Naive thymus-derived CD4-positive, alpha-beta T cell (primary cell): ENCODE measurements at regions not wholly inside any gene's neighbourhood (a gene's known extent, or its start where the extent isn't known, plus 50 kb on each side); places are given as distances from the start of the nearest gene placed in this dataset.
A peak's percentile ranks its signal among the peaks of the same experiment; 100 is the strongest.

Source experiments
- ATAC-seq: fragments of 150-1000 bp; cut with Tn5 transposase; 2 replicates; pipeline ENCODE4 v1.10.0; 2021; ENCODE audit warnings: mild to moderate bottlenecking, moderate library complexity
- CTCF ChIA-PET: fragments of 350-600 bp; sonication (Branson Sonifier 250); formaldehyde crosslinking; loops from one replicate; lab custom pipeline; 2021; ENCODE audit warnings: antibody characterized with exemption; lab: Charles Lee
- POLR2A ChIA-PET: fragments of 350-600 bp; sonication (Branson Sonifier 250); formaldehyde crosslinking; loops from one replicate; lab custom pipeline; 2021; ENCODE audit warnings: antibody characterized with exemption, inconsistent platforms; lab: Charles Lee
- DNase-seq, 9 donors: peaks; one replicate each; pipeline versions ENCODE4 v3.0.0 to v3.0.0-alpha.2; 2020 to 2022; ENCODE audit warnings: mixed read lengths in 1 of 9
- H3K27ac ChIP-seq: one replicate; pipeline ENCODE4 v1.7.0; 2013; ENCODE audit warnings: mild to moderate bottlenecking, low read depth, low read length, moderate library complexity
- H3K27me3 ChIP-seq, 2 donors: one replicate each; pipeline ENCODE4 v1.7.0; 2013; ENCODE audit warnings: low read length in 2 of 2, mild to moderate bottlenecking in 2 of 2, moderate library complexity in 2 of 2; ENCODE audit not compliant: control insufficient read depth in 2 of 2, insufficient read depth in 2 of 2
- H3K36me3 ChIP-seq, 3 experiments: 1 replicate in 2 of 3; 2 replicates in 1 of 3; pipeline ENCODE4 v1.7.0; 2013; ENCODE audit warnings: low read length in 3 of 3, mild to moderate bottlenecking in 3 of 3, moderate library complexity in 1 of 3; ENCODE audit not compliant: insufficient read depth in 3 of 3, control insufficient read depth in 2 of 3
- H3K4me1 ChIP-seq, 2 donors: one replicate each; pipeline ENCODE4 v1.7.0; 2013; ENCODE audit warnings: low read length in 2 of 2, mild to moderate bottlenecking in 2 of 2, moderate library complexity in 1 of 2; ENCODE audit not compliant: control insufficient read depth in 2 of 2, insufficient read depth in 2 of 2
- H3K4me3 ChIP-seq: 2 replicates; pipeline ENCODE4 v1.7.0; 2013; ENCODE audit warnings: mild to moderate bottlenecking, low read length
- H3K9me3 ChIP-seq, 3 experiments: 1 replicate in 2 of 3; 2 replicates in 1 of 3; pipeline ENCODE4 v1.7.0; 2013; ENCODE audit warnings: low read length in 3 of 3; ENCODE audit not compliant: control insufficient read depth in 2 of 3
- H3K27ac Mint-ChIP-seq, 9 donors: one replicate each; pipeline ENCODE4 v1.8.0; 2020 to 2022; ENCODE audit warnings: mixed read lengths in 9 of 9, mild to moderate bottlenecking in 8 of 9, moderate library complexity in 5 of 9, inconsistent platforms in 2 of 9
- H3K27me3 Mint-ChIP-seq, 5 donors: one replicate each; pipeline ENCODE4 v1.8.0; 2021 to 2022; ENCODE audit warnings: mixed read lengths in 5 of 5, mild to moderate bottlenecking in 1 of 5
- H3K36me3 Mint-ChIP-seq, 5 donors: one replicate each; pipeline ENCODE4 v1.8.0; 2020 to 2022; ENCODE audit warnings: mixed read lengths in 5 of 5, mild to moderate bottlenecking in 3 of 5, inconsistent platforms in 1 of 5
- H3K4me1 Mint-ChIP-seq, 7 donors: one replicate each; pipeline ENCODE4 v1.8.0; 2020 to 2022; ENCODE audit warnings: mixed read lengths in 7 of 7, mild to moderate bottlenecking in 3 of 7, inconsistent platforms in 1 of 7
- H3K4me3 Mint-ChIP-seq, 10 donors: one replicate each; pipeline ENCODE4 v1.8.0; 2020 to 2022; ENCODE audit warnings: mild to moderate bottlenecking in 10 of 10, mixed read lengths in 10 of 10, moderate library complexity in 6 of 10, inconsistent platforms in 2 of 10
- H3K9me3 Mint-ChIP-seq, 11 donors: one replicate each; pipeline ENCODE4 v1.8.0; 2020 to 2022; ENCODE audit warnings: mixed read lengths in 11 of 11, mild to moderate bottlenecking in 4 of 11, inconsistent platforms in 1 of 11, moderate library complexity in 1 of 11
- intact Hi-C, 2 donors: fragments of 100-400 bp; cut with micrococcal nuclease; formaldehyde crosslinking; loops; one replicate each; pipeline ENCODE4 v1.15.1; 2023

DNA sequence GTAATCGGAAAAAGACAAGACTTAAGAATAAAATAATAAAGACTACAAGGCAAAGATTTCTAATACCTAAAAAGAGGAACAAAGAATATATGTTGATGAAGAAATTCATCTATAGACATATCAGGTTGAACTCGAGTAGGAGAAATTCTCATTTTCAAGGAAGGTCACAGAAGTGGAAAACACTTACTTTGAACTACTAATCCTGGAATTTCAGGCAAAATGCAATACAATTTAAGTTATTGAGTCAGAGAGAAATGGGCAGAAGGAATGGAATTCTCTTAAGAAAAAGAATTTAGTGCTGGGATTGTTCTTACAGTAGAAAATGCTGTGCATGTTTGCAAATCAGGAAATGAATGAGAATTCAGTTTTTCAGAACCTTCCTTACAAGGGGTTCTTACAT, 135.9 kb upstream of the TGFBR2 start:
- ATAC-seq: no peak
- peaks cover 0 to 4% (median 0%) of the 10 kb centered on the region in 11 donors for H3K9me3 Mint-ChIP-seq
- no peak overlapping the region for H3K4me3 ChIP-seq

DNA sequence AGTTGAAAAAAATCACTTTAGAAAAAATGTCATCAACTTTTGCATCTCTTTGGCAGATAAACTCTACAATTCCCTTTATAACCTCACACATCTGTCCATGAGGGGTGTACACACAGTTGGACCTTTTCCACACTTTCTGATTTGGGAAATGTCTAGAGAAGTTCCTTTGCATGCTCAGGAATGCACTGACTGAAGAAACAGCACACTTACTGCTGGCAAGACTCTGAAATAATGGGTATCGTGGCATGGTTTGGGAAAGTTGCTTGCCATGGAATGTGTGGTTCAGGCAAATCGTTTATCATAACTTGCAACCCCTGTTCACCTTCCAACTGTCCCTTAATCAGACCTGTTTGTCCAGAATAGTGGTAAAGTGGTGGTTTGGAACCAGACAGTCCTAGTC, 135.3 kb upstream of the TGFBR2 start:
- Histone ChIP-seq H3K36me3 (no peaks in the 10 kb centered on the region), H3K9me3 (no peaks in the 10 kb centered on the region), H3K27ac (no peak overlapping the region), H3K27me3 (no peaks in the 10 kb centered on the region), H3K4me3 (no peak overlapping the region), H3K4me1 (peaks cover 0 to 22% of the 10 kb centered on the region in 2 donors)
- Mint-ChIP-seq H3K4me1 (peaks cover 19 to 51% (median 37%) of the 10 kb centered on the region in 7 donors), H3K36me3 (peaks cover 0 to 5% (median 0%) of the 10 kb centered on the region in 5 donors), H3K27me3 (no peaks in the 10 kb centered on the region), H3K9me3 (peaks cover 0 to 2% (median 0%) of the 10 kb centered on the region in 11 donors), H3K27ac (no peak overlapping the region), H3K4me3 (no peak overlapping the region)
- CTCF ChIA-PET: no interaction called here
- POLR2A ChIA-PET: no interaction called here
- DNase-seq: no peak
- intact Hi-C loops: loop anchor here in 1 of 2 donors (10.0 kb wide), 1 partner anchor 224 kb away; no protein-coding TSS in a partner anchor
- no peak for ATAC-seq

More for the DNA sequence above, 135.9 kb upstream of the TGFBR2 start:
- CTCF ChIA-PET: no interaction called here
- no peak for DNase-seq
- Mint-ChIP-seq H3K4me1 (peaks cover 16 to 46% (median 32%) of the 10 kb centered on the region in 7 donors), H3K36me3 (peaks cover 0 to 5% (median 0%) of the 10 kb centered on the region in 5 donors), H3K27ac (no peak overlapping the region), H3K27me3 (no peaks in the 10 kb centered on the region), H3K4me3 (peak overlapping the region in 2 of 10 donors; percentile 14 to 50)
- Histone ChIP-seq H3K27me3 (no peaks in the 10 kb centered on the region), H3K4me1 (peaks cover 0 to 20% of the 10 kb centered on the region in 2 donors), H3K27ac (no peak overlapping the region), H3K36me3 (no peaks in the 10 kb centered on the region), H3K9me3 (no peaks in the 10 kb centered on the region)
- POLR2A ChIA-PET: interaction anchor here (1.0 kb wide), 1 partner anchor 222 kb away, joined by 3 read pairs; no protein-coding TSS in a partner anchor
- intact Hi-C loops: loop anchor here in 1 of 2 donors (10.0 kb wide), 1 partner anchor 224 kb away; no protein-coding TSS in a partner anchor

DNA sequence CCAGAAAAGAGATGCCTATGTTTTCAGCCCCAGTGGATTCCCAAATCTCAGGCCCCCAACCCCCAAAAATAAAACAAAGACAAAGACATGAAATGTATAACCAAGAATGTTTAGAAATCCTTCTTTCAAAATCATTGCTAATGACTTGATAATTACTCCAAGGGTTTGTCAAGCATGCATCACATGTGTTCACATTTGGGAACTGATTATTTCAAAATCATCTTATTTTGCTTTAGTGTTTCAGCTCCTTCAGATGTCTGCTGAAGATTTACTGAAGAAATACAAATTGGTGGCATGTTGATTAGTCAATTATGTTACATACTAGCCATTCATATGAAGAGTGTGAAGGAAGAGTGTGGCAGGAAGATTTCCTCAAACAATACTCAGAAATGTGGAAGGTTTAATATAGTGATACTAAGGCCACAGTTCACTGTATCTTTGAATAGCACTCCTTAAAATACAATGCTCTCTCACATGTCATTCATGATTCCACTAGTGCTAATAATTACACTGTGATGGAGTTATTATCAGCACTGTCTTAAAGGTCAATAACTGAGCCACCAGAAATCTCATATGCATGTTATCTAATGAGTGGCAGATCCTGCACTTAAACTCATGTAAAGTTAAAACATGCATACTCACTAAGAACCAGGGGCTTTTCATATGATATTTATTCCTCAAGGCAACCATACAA, 134.5 kb upstream of the TGFBR2 start:
- ATAC-seq (no peak), DNase-seq (no peak)
- Mint-ChIP-seq H3K27ac (no peak overlapping the region), H3K4me1 (peaks cover 24 to 55% (median 39%) of the 10 kb centered on the region in 7 donors), H3K36me3 (peaks cover 0 to 5% (median 0%) of the 10 kb centered on the region in 5 donors), H3K9me3 (peaks cover 0 to 2% (median 0%) of the 10 kb centered on the region in 11 donors), H3K27me3 (no peaks in the 10 kb centered on the region), H3K4me3 (no peak overlapping the region)
- ChIA-PET POLR2A (no interaction called here), CTCF (no interaction called here)
- no peak overlapping the region for H3K4me3 ChIP-seq
- H3K27ac ChIP-seq: no peak overlapping the region
- intact Hi-C loops: loop anchor here in 1 of 2 donors (10.0 kb wide), 1 partner anchor 223 kb away; no protein-coding TSS in a partner anchor
- peaks cover 0 to 22% of the 10 kb centered on the region in 2 donors for H3K4me1 ChIP-seq
- no peaks in the 10 kb centered on the region for H3K27me3 ChIP-seq
- no peaks in the 10 kb centered on the region for H3K9me3 ChIP-seq
- H3K36me3 ChIP-seq: no peaks in the 10 kb centered on the region

DNA sequence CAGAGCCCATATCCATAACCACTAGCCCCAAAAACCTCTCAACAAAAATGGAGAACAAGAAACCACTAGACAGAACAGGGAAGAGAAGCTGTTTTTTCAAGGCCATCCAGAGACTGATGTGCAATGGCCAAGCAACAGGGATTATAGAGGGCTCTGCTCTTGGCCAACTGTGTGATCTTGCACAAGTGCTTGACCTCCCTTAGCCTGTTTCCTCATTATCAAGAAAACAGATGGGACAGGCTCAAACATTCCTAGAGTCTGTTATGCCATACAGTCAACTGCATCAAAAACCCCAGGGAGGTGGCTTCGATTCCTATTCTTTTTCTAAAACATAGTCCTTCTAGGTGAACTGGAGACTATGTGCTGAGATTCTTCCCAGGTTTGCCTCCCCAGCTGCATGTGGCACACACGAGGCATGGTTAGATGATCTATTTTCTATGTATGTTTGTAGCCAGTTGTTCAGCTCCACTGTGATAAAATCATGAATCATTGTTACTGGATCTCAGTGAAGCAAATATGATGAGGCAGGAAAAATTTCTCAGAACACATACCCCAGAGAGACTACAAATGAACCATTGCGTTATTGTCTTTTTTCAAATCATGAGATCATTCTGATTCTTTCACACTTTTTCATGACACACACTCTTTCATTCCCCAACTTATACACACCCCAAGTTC, 132.9 kb upstream of the TGFBR2 start:
- peaks cover 0 to 2% (median 0%) of the 10 kb centered on the region in 11 donors for H3K9me3 Mint-ChIP-seq
- ATAC-seq: peak; percentile 60
- no peak overlapping the region for H3K4me3 Mint-ChIP-seq
- peaks cover 0 to 5% (median 0%) of the 10 kb centered on the region in 5 donors for H3K36me3 Mint-ChIP-seq
- H3K4me1 Mint-ChIP-seq: peaks cover 27 to 71% (median 54%) of the 10 kb centered on the region in 7 donors
- DNase-seq: no peak
- intact Hi-C loops: loop anchor here in 1 of 2 donors (10.0 kb wide), 1 partner anchor 221 kb away; no protein-coding TSS in a partner anchor
- no peaks in the 10 kb centered on the region for H3K9me3 ChIP-seq
- H3K27me3 Mint-ChIP-seq: no peaks in the 10 kb centered on the region
- no peak overlapping the region for H3K4me3 ChIP-seq
- H3K27ac ChIP-seq: no peak overlapping the region
- CTCF ChIA-PET: no interaction called here
- H3K36me3 ChIP-seq: no peaks in the 10 kb centered on the region
- POLR2A ChIA-PET: interaction anchor here (0.9 to 1.2 kb wide), 2 partner anchors 17 to 34 kb away, joined by 3 to 4 read pairs; no protein-coding TSS in a partner anchor
- H3K27me3 ChIP-seq: no peaks in the 10 kb centered on the region
- H3K27ac Mint-ChIP-seq: no peak overlapping the region
- peaks cover 0 to 27% of the 10 kb centered on the region in 2 donors for H3K4me1 ChIP-seq

GRCh38 chr3:30474371-30474770, 132.0 kb upstream of the TGFBR2 start:
- no peaks in the 10 kb centered on the region for H3K36me3 ChIP-seq
- no peaks in the 10 kb centered on the region for H3K9me3 ChIP-seq
- H3K4me1 Mint-ChIP-seq: peaks cover 27 to 74% (median 54%) of the 10 kb centered on the region in 7 donors
- H3K27ac Mint-ChIP-seq: no peak overlapping the region
- no peaks in the 10 kb centered on the region for H3K27me3 Mint-ChIP-seq
- H3K4me3 ChIP-seq: no peak overlapping the region
- H3K27me3 ChIP-seq: no peaks in the 10 kb centered on the region
- H3K36me3 Mint-ChIP-seq: peaks cover 0 to 7% (median 2%) of the 10 kb centered on the region in 5 donors
- peaks cover 0 to 27% of the 10 kb centered on the region in 2 donors for H3K4me1 ChIP-seq
- intact Hi-C loops: loop anchor here in 1 of 2 donors (10.0 kb wide), 1 partner anchor 220 kb away; no protein-coding TSS in a partner anchor
- peak overlapping the region in 2 of 10 donors; percentile 40 to 56 for H3K4me3 Mint-ChIP-seq
- H3K27ac ChIP-seq: no peak overlapping the region
- ChIA-PET CTCF (no interaction called here), POLR2A (interaction anchor here (0.9 to 1.2 kb wide), 2 partner anchors 17 to 35 kb away, joined by 3 to 4 read pairs; no protein-coding TSS in a partner anchor)
- ATAC-seq: no peak
- peaks cover 0 to 8% (median 1%) of the 10 kb centered on the region in 11 donors for H3K9me3 Mint-ChIP-seq
- no peak for DNase-seq

GRCh38 chr3:30475038-30475808, 131.2 kb upstream of the TGFBR2 start:
- Histone ChIP-seq H3K27me3 (no peaks in the 10 kb centered on the region), H3K9me3 (no peaks in the 10 kb centered on the region), H3K36me3 (no peaks in the 10 kb centered on the region), H3K4me3 (no peak overlapping the region), H3K4me1 (peaks cover 0 to 27% of the 10 kb centered on the region in 2 donors), H3K27ac (no peak overlapping the region)
- Mint-ChIP-seq H3K4me3 (peak overlapping the region in 6 of 10 donors; percentile 8 to 63 (median 34)), H3K36me3 (peaks cover 0 to 10% (median 6%) of the 10 kb centered on the region in 5 donors), H3K27ac (peak overlapping the region in 8 of 9 donors; percentile 6 to 65 (median 24)), H3K4me1 (peaks cover 24 to 74% (median 53%) of the 10 kb centered on the region in 7 donors), H3K9me3 (peaks cover 0 to 12% (median 2%) of the 10 kb centered on the region in 11 donors), H3K27me3 (no peaks in the 10 kb centered on the region)
- intact Hi-C loops: loop anchor here in 1 of 2 donors (10.0 kb wide), 1 partner anchor 220 kb away; no protein-coding TSS in a partner anchor
- peak; percentile 69 for ATAC-seq
- ChIA-PET CTCF (no interaction called here), POLR2A (interaction anchor here (1.2 kb wide), 1 partner anchor 18 kb away, joined by 4 read pairs; no protein-coding TSS in a partner anchor)
- peak in 6 of 9 donors; percentile 20 to 41 (median 32) for DNase-seq
